D721Med (cell line): ENCODE measurements at regions not wholly inside any gene's neighbourhood (a gene's known extent, or its start where the extent isn't known, plus 50 kb on each side); places are given as distances from the start of the nearest gene placed in this dataset.

ENCODE experiments used
- DNase-seq: peaks from one replicate; pipeline ENCODE4 v3.0.0; 2011; ENCODE audit warnings: low spot score; ENCODE audit not compliant: insufficient read length
- FAIRE-seq: peaks from 2 replicates; lab custom pipeline; 2011; peaks lifted over from hg19 to GRCh38; lab: Jason Lieb, UNC
- TF ChIP-seq, protein P1 (sequence below): IDR thresholded peaks from 2 replicates; pipeline ENCODE4 v1.5.1; 2012; ENCODE audit warnings: mild to moderate bottlenecking, control low read depth; ENCODE audit not compliant: insufficient read depth; ENCODE audit errors: missing control alignments

DNA sequence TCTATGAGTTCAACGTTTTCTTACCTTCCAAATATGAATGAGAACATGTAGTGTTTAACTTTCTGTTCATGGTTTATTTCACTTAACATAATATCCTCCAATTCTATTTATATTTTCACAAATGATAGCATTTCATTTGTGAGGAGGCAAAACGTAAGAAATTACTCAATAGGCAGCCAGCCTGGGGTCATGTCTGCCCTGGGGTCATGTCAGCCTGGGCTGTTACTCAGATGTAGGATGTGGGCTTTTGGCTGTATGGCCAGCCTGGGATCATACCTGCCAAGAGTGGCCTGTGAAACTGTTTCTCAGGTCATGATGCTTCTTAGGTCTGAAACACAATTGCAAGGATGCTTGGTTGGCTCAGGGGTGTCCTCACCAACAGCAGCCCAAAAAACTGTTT is 187.0 kb downstream of the FBXO8 start:
- no peak for DNase-seq
- FAIRE-seq, result no peak
- TF ChIP-seq, protein P1, sequence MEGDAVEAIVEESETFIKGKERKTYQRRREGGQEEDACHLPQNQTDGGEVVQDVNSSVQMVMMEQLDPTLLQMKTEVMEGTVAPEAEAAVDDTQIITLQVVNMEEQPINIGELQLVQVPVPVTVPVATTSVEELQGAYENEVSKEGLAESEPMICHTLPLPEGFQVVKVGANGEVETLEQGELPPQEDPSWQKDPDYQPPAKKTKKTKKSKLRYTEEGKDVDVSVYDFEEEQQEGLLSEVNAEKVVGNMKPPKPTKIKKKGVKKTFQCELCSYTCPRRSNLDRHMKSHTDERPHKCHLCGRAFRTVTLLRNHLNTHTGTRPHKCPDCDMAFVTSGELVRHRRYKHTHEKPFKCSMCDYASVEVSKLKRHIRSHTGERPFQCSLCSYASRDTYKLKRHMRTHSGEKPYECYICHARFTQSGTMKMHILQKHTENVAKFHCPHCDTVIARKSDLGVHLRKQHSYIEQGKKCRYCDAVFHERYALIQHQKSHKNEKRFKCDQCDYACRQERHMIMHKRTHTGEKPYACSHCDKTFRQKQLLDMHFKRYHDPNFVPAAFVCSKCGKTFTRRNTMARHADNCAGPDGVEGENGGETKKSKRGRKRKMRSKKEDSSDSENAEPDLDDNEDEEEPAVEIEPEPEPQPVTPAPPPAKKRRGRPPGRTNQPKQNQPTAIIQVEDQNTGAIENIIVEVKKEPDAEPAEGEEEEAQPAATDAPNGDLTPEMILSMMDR, result no peak

GRCh38 chr4:174091130-174091529 is 192.3 kb downstream of the FBXO8 start:
- FAIRE-seq (no peak), DNase-seq (no peak)
- TF ChIP-seq, protein P1, result no peak

DNA sequence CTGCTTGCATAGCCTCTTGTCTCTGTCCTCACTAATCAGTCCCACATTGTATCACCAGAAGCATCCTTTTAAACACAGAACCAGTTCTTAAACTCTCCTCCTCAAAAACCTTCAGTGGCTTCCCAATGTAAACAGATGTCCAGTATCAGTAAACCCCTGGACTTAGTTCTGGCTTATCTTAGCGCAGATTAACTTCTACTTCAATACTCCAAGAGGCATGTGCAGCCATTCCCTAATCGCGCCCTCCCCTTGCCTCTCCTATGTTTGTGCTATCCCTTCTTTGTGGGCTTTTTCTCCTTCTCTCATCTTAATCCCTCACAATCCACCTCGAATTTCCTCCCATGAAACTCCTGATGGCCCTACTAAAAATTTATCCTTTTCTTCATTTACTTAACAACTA is 193.8 kb downstream of the FBXO8 start:
- DNase-seq (no peak), FAIRE-seq (no peak)
- TF ChIP-seq, protein P1, result no peak

GRCh38 chr4:174088795-174089194 is 194.7 kb downstream of the FBXO8 start:
- TF ChIP-seq, protein P1, result no peak
- FAIRE-seq, result no peak
- DNase-seq, result no peak

DNA sequence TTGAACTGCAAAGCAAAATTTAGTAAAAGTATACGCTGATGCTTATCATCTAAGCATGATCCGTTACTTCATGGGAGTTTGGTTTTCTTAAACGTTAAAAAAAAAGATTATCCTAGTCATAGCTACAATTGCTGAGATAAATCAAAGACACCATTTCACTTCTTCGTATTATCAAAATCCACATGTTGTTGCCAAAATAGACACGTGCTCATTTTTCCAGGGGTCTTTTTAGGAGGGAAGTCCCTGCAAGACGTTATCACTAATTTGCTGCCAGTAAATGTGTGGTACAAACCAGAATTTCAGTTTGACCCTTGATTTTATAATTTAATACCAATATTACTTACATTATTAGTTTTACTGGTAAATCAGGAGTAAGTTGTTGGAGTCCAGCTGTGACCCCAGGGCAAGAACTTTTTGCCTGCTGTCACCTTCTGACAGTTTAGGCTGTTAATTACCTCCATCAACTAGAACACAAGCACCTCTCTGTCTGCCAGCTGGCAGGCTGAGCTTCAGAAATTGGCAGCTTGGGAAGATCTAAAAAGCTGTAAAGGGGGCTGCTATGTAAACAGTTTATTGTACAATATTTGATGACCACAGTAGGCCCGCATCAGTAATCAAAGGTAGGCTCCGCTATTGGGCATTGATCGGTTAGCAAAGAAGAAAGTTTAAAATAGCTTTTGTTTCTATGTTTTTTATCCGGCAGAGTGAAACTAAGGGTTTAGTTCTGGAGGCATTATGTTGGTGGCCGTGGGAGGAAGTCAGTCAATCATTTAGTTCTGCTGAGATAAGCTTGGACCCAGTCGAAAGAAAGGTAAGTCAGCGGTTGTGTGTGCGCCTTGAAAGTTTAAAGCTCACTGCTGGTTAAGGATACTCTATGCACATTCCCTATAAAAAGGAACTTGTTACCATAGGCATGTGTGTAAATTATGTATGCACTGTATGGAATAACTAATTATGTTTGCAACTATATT is 196.4 kb downstream of the FBXO8 start:
- DNase-seq (no peak), FAIRE-seq (no peak)
- TF ChIP-seq, protein P1, result no peak

GRCh38 chr4:174084981-174085380 is 198.5 kb downstream of the FBXO8 start:
- FAIRE-seq, result no peak
- TF ChIP-seq, protein P1, result no peak
- DNase-seq, result no peak

- FAIRE-seq, result no peak
- TF ChIP-seq, protein P1, result no peak
Measured at GRCh38 chr4:174084542-174084941, 198.9 kb downstream of the FBXO8 start.

More at GRCh38 chr4:174084542-174084941, 198.9 kb downstream of the FBXO8 start:
- DNase-seq, result no peak
